GM15510 (cell line): ENCODE measurements at regions not wholly inside any gene's neighbourhood (a gene's known extent, or its start where the extent isn't known, plus 50 kb on each side); places are given as distances from the start of the nearest gene placed in this dataset.

Experiments used
- POLR2A ChIP-seq: IDR thresholded peaks from 3 replicates; pipeline ENCODE4 v1.6.1; 2011; ENCODE audit warnings: borderline replicate concordance; ENCODE audit not compliant: insufficient read length; ENCODE audit errors: extremely low read depth

GRCh38 chr4:184335520-184335919 is 117.8 kb upstream of the ENPP6 start:
- TF ChIP-seq POLR2A: no peak

GRCh38 chr4:184331268-184331995 is 113.8 kb upstream of the ENPP6 start:
- no peak for TF ChIP-seq POLR2A

- peak; percentile 30 for TF ChIP-seq POLR2A
Measured at GRCh38 chr4:184329659-184330400, 112.2 kb upstream of the ENPP6 start.

GRCh38 chr4:184329235-184329634 is 111.6 kb upstream of the ENPP6 start:
- no peak for TF ChIP-seq POLR2A

GRCh38 chr4:184328022-184328736 is 110.5 kb upstream of the ENPP6 start:
- peak; percentile 37 for TF ChIP-seq POLR2A

- TF ChIP-seq POLR2A: no peak
Measured at GRCh38 chr4:184324939-184325477, 107.3 kb upstream of the ENPP6 start.

- TF ChIP-seq POLR2A: no peak
Measured at GRCh38 chr4:184322328-184323025, 104.8 kb upstream of the ENPP6 start.

GRCh38 chr4:184320631-184321030 is 103.0 kb upstream of the ENPP6 start:
- no peak for TF ChIP-seq POLR2A

GRCh38 chr4:184318852-184319251 is 101.2 kb upstream of the ENPP6 start:
- TF ChIP-seq POLR2A: no peak

- no peak for TF ChIP-seq POLR2A
Measured at GRCh38 chr4:184317234-184317918, 99.7 kb upstream of the ENPP6 start.

- no peak for TF ChIP-seq POLR2A
Measured at GRCh38 chr4:184316821-184317220, 99.1 kb upstream of the ENPP6 start.

GRCh38 chr4:184315675-184316359 is 98.1 kb upstream of the ENPP6 start:
- TF ChIP-seq POLR2A: no peak
